IMR-90 (cell line): ENCODE measurements at regions not wholly inside any gene's neighbourhood (a gene's known extent, or its start where the extent isn't known, plus 50 kb on each side); places are given as distances from the start of the nearest gene placed in this dataset.
"Not testable (repeated sequence)": the region's sequence is repeated elsewhere in the genome, so short reads cannot be mapped to it uniquely, and the experiment has no call there.

Experiments
- ATAC-seq: fragments of 200-7000 bp; cut with Tn5 transposase; 2 replicates; pipeline ENCODE4 v1.9.1; 2020; ENCODE audit warnings: low read depth, mild to moderate bottlenecking, moderate library complexity
- BruUV-seq: library from RNA; stranded (reverse); fragments of 400-500 nt; replicated peaks from 2 replicates; lab custom pipeline; 2021; lab: Mats Ljungman, UMichigan
- CTCF ChIA-PET: fragments of 300-600 bp; formaldehyde crosslinking; extraction: SDS; loops from one replicate; lab custom pipeline; 2021; ENCODE audit warnings: antibody characterized with exemption; lab: Yijun Ruan, JAX
- POLR2A ChIA-PET: fragments of 300-600 bp; sonication (Branson Sonifier 250); formaldehyde crosslinking; loops from one replicate; lab custom pipeline; 2022; ENCODE audit warnings: antibody characterized with exemption; ENCODE audit not compliant: unreplicated experiment; lab: Charles Lee
- DNase-seq: peaks from one replicate; pipeline ENCODE4 v3.0.0; 2013
- H2AFZ ChIP-seq: replicated peaks from 2 replicates; pipeline ENCODE3; 2013; ENCODE audit warnings: low read length, mild to moderate bottlenecking; ENCODE audit not compliant: poor library complexity
- H2AK5ac ChIP-seq: 2 replicates; pipeline ENCODE4 v1.6.1; 2013; ENCODE audit warnings: low read depth, low read length, inconsistent platforms
- H2AK9ac ChIP-seq: replicated peaks from 2 replicates; pipeline ENCODE3; 2013; ENCODE audit warnings: mild to moderate bottlenecking, low read depth, low read length, moderate library complexity; ENCODE audit not compliant: poor library complexity
- H2BK120ac ChIP-seq: 2 replicates; pipeline ENCODE4 v1.6.1; 2013; ENCODE audit warnings: low read depth, low read length, inconsistent platforms
- H2BK15ac ChIP-seq: 3 replicates; pipeline ENCODE4 v1.6.1; 2013; ENCODE audit warnings: low read depth, low read length, inconsistent platforms
- H2BK20ac ChIP-seq: 2 replicates; pipeline ENCODE4 v1.6.1; 2013; ENCODE audit warnings: low read depth, mild to moderate bottlenecking, inconsistent platforms, low read length, moderate library complexity
- H2BK5ac ChIP-seq: 2 replicates; pipeline ENCODE4 v1.6.1; 2013; ENCODE audit warnings: mild to moderate bottlenecking, low read depth, low read length, inconsistent platforms; ENCODE audit not compliant: poor library complexity, severe bottlenecking
- H3K14ac ChIP-seq: replicated peaks from 2 replicates; pipeline ENCODE4 v1.6.1; 2013; ENCODE audit warnings: low read depth, low read length, inconsistent platforms
- H3K18ac ChIP-seq: 2 replicates; pipeline ENCODE4 v1.6.1; 2013; ENCODE audit warnings: low read depth, low read length, control low read depth
- H3K23ac ChIP-seq: 2 replicates; pipeline ENCODE4 v1.6.1; 2013; ENCODE audit warnings: low read depth, low read length, inconsistent platforms
- H3K27ac ChIP-seq: 2 replicates; pipeline ENCODE4 v1.5.1; 2013; ENCODE audit warnings: mild to moderate bottlenecking, control low read depth, low read length; ENCODE audit not compliant: insufficient read depth
- H3K27me3 ChIP-seq: 2 replicates; pipeline ENCODE4 v1.6.1; 2013; ENCODE audit warnings: low read length; ENCODE audit not compliant: control insufficient read depth, insufficient read depth
- H3K36me3 ChIP-seq: 2 replicates; pipeline ENCODE4 v1.6.1; 2013; ENCODE audit warnings: low read length, mixed read lengths; ENCODE audit not compliant: control insufficient read depth, insufficient read depth
- H3K4ac ChIP-seq: 2 replicates; pipeline ENCODE4 v1.6.1; 2013; ENCODE audit warnings: low read depth, low read length, inconsistent platforms
- H3K4me1 ChIP-seq: 2 replicates; pipeline ENCODE4 v1.6.1; 2013; ENCODE audit warnings: low read length, mixed read lengths; ENCODE audit not compliant: control insufficient read depth, insufficient read depth
- H3K4me2 ChIP-seq: 2 replicates; pipeline ENCODE4 v1.6.1; 2013; ENCODE audit warnings: low read depth, mild to moderate bottlenecking, control low read depth, low read length, moderate library complexity
- H3K4me3 ChIP-seq: 2 replicates; pipeline ENCODE4 v1.5.1; 2013; ENCODE audit warnings: low read depth, mild to moderate bottlenecking, control low read depth, low read length, moderate library complexity; ENCODE audit not compliant: insufficient read depth
- H3K56ac ChIP-seq: 2 replicates; pipeline ENCODE4 v1.6.1; 2013; ENCODE audit warnings: low read length, inconsistent platforms; ENCODE audit not compliant: insufficient read depth; ENCODE audit errors: extremely low read depth
- H3K79me1 ChIP-seq, 2 experiments: 2 replicates each; pipeline ENCODE4 v1.6.1; 2013; ENCODE audit warnings: low read length in 2 of 2, inconsistent platforms in 1 of 2, low read depth in 1 of 2
- H3K9ac ChIP-seq: 2 replicates; pipeline ENCODE4 v1.6.1; 2013; ENCODE audit warnings: low read depth, low read length, control low read depth
- H3K9me1 ChIP-seq: 2 replicates; pipeline ENCODE4 v1.6.1; 2013; ENCODE audit warnings: low read length, inconsistent platforms; ENCODE audit not compliant: insufficient read depth
- H3K9me3 ChIP-seq: 2 replicates; pipeline ENCODE4 v1.6.1; 2013; ENCODE audit warnings: low read length; ENCODE audit not compliant: control insufficient read depth, insufficient read depth
- H4K20me1 ChIP-seq: 2 replicates; pipeline ENCODE4 v1.6.1; 2013; ENCODE audit warnings: low read length, inconsistent platforms; ENCODE audit not compliant: insufficient read depth
- H4K5ac ChIP-seq: 2 replicates; pipeline ENCODE4 v1.6.1; 2013; ENCODE audit warnings: mild to moderate bottlenecking, low read depth, low read length, control low read depth
- H4K8ac ChIP-seq, 2 experiments: 2 replicates each; pipeline ENCODE4 v1.6.1; 2013; ENCODE audit warnings: low read depth in 2 of 2, low read length in 2 of 2, control low read depth in 1 of 2, inconsistent platforms in 1 of 2
- H4K91ac ChIP-seq: 2 replicates; pipeline ENCODE4 v1.6.1; 2013; ENCODE audit warnings: low read depth, low read length, inconsistent platforms; ENCODE audit not compliant: insufficient read depth
- WGBS, 2 experiments: methylation state at CpG; one replicate each; pipeline versions ENCODE4 v1.1.5 to v1.1.7; 2013; ENCODE audit warnings: missing lambda C conversion rate in 2 of 2; ENCODE audit not compliant: insufficient read length in 1 of 2; ENCODE audit errors: extremely low coverage in 2 of 2; 5-methylcytosine and 5-hydroxymethylcytosine counted together
- dilution Hi-C: fragments of 300-500 bp; cut with HindIII; formaldehyde crosslinking; loops from one replicate; pipeline ENCODE4 v1.14.3; 2018; ENCODE audit warnings: low sequenced_read_pairs; ENCODE audit not compliant: unreplicated experiment
- in situ Hi-C: fragments of 300-500 bp; cut with MboI; formaldehyde crosslinking; loops from 3 replicates; pipeline ENCODE4 v1.14.3; 2019; ENCODE audit warnings: low sequenced_read_pairs, inconsistent platforms, mixed read lengths
- intact Hi-C: fragments of 100-400 bp; cut with micrococcal nuclease; formaldehyde crosslinking; loops from 2 replicates; pipeline ENCODE4 v1.10.0; 2022

GRCh38 chr20:43347839-43348238 lies 109.9 kb upstream of the SRSF6 start:
- H4K20me1 ChIP-seq, POLR2A ChIA-PET, H3K4me1 ChIP-seq, H2BK120ac ChIP-seq, H4K8ac ChIP-seq, H3K27me3 ChIP-seq, CTCF ChIA-PET, H3K79me1 ChIP-seq, H3K9me1 ChIP-seq, H4K5ac ChIP-seq, H2AK9ac ChIP-seq, H3K9me3 ChIP-seq, H3K4me2 ChIP-seq, intact Hi-C loops, H2BK15ac ChIP-seq, dilution Hi-C loops, BruUV-seq, H2AK5ac ChIP-seq, H3K4me3 ChIP-seq, H3K56ac ChIP-seq, H3K14ac ChIP-seq, DNase-seq, H3K27ac ChIP-seq, H2AFZ ChIP-seq, H3K36me3 ChIP-seq, in situ Hi-C loops, H3K4ac ChIP-seq, H3K9ac ChIP-seq, H2BK5ac ChIP-seq, ATAC-seq, H3K18ac ChIP-seq, H4K91ac ChIP-seq, H3K23ac ChIP-seq, H2BK20ac ChIP-seq: not testable (repeated sequence)
- WGBS, 2 experiments: 79% methylated on average over 2 of the region's 5 CpGs; no CpG with 5 or more reads in 1 of the 2 experiments
